CD4-positive, alpha-beta memory T cell (primary cell): ENCODE measurements at regions not wholly inside any gene's neighbourhood (a gene's known extent, or its start where the extent isn't known, plus 50 kb on each side); places are given as distances from the start of the nearest gene placed in this dataset.
"Not testable (repeated sequence)": the region's sequence is repeated elsewhere in the genome, so short reads cannot be mapped to it uniquely, and the experiment has no call there.

Experiments used
- CTCF ChIA-PET: fragments of 350-600 bp; sonication (Branson Sonifier 250); formaldehyde crosslinking; loops from one replicate; lab custom pipeline; 2021; ENCODE audit warnings: inconsistent platforms; ENCODE audit not compliant: partially characterized antibody; lab: Charles Lee
- POLR2A ChIA-PET: fragments of 350-600 bp; sonication (Branson Sonifier 250); formaldehyde crosslinking; loops from one replicate; lab custom pipeline; 2021; ENCODE audit not compliant: partially characterized antibody; lab: Charles Lee
- DNase-seq, 5 donors: peaks; one replicate each; pipeline versions ENCODE4 v3.0.0 to v3.0.0-alpha.2; 2020 to 2022; ENCODE audit warnings: mixed read lengths in 1 of 5
- H3K27ac ChIP-seq: one replicate; pipeline ENCODE4 v1.7.0; 2013; ENCODE audit warnings: low read depth, low read length
- H3K27me3 ChIP-seq: 2 replicates; pipeline ENCODE4 v1.7.0; 2013; ENCODE audit warnings: mild to moderate bottlenecking, low read length, moderate library complexity; ENCODE audit not compliant: insufficient read depth
- H3K36me3 ChIP-seq: 2 replicates; pipeline ENCODE4 v1.7.0; 2013; ENCODE audit warnings: mild to moderate bottlenecking, low read length, moderate library complexity; ENCODE audit not compliant: insufficient read depth
- H3K4me1 ChIP-seq: 2 replicates; pipeline ENCODE4 v1.7.0; 2013; ENCODE audit warnings: mild to moderate bottlenecking, low read length, moderate library complexity; ENCODE audit not compliant: insufficient read depth
- H3K4me3 ChIP-seq, 2 donors: one replicate each; pipeline ENCODE4 v1.7.0; 2013; ENCODE audit warnings: low read length in 2 of 2, mild to moderate bottlenecking in 1 of 2
- H3K9me3 ChIP-seq, 2 donors: one replicate each; pipeline ENCODE4 v1.7.0; 2013; ENCODE audit warnings: low read length in 2 of 2, control low read depth in 1 of 2; ENCODE audit not compliant: control insufficient read depth in 1 of 2
- H3K27ac Mint-ChIP-seq, 7 donors: one replicate each; pipeline ENCODE4 v1.8.0; 2020 to 2021; ENCODE audit warnings: mixed read lengths in 7 of 7, mild to moderate bottlenecking in 6 of 7, inconsistent platforms in 3 of 7, moderate library complexity in 3 of 7
- H3K27me3 Mint-ChIP-seq, 2 donors: one replicate each; pipeline ENCODE4 v1.8.0; 2020 to 2021; ENCODE audit warnings: mixed read lengths in 2 of 2
- H3K36me3 Mint-ChIP-seq, 2 donors: one replicate each; pipeline ENCODE4 v1.8.0; 2020 to 2021; ENCODE audit warnings: mixed read lengths in 2 of 2, inconsistent platforms in 1 of 2, mild to moderate bottlenecking in 1 of 2
- H3K4me1 Mint-ChIP-seq, 4 donors: one replicate each; pipeline ENCODE4 v1.8.0; 2020 to 2021; ENCODE audit warnings: mixed read lengths in 4 of 4, mild to moderate bottlenecking in 1 of 4
- H3K4me3 Mint-ChIP-seq, 8 donors: one replicate each; pipeline ENCODE4 v1.8.0; 2020 to 2021; ENCODE audit warnings: mixed read lengths in 8 of 8, mild to moderate bottlenecking in 7 of 8, moderate library complexity in 6 of 8, inconsistent platforms in 3 of 8
- H3K9me3 Mint-ChIP-seq, 8 donors: one replicate each; pipeline ENCODE4 v1.8.0; 2020 to 2021; ENCODE audit warnings: mixed read lengths in 8 of 8, mild to moderate bottlenecking in 5 of 8, inconsistent platforms in 3 of 8, moderate library complexity in 1 of 8
- intact Hi-C: fragments of 100-400 bp; cut with micrococcal nuclease; formaldehyde crosslinking; loops from one replicate; pipeline ENCODE4 v1.15.1; 2023

- no peaks in the 10 kb centered on the region for H3K36me3 Mint-ChIP-seq
- no peak overlapping the region for H3K4me3 ChIP-seq
- H3K27ac Mint-ChIP-seq, result no peak overlapping the region
- CTCF ChIA-PET, result interaction anchor here (1.1 kb wide), 1 partner anchor 12 kb away, joined by 3 read pairs; no protein-coding TSS in a partner anchor
- no peak for DNase-seq
- peaks cover 0 to 13% (median 6%) of the 10 kb centered on the region in 8 donors for H3K9me3 Mint-ChIP-seq
- no peaks in the 10 kb centered on the region for H3K4me1 Mint-ChIP-seq
- no peaks in the 10 kb centered on the region for H3K36me3 ChIP-seq
- H3K27me3 ChIP-seq, result no peaks in the 10 kb centered on the region
- H3K27ac ChIP-seq, result no peak overlapping the region
- H3K4me1 ChIP-seq, result no peaks in the 10 kb centered on the region
- no peak overlapping the region for H3K4me3 Mint-ChIP-seq
- no peaks in the 10 kb centered on the region for H3K9me3 ChIP-seq
- intact Hi-C loops, result no loop called here
- POLR2A ChIA-PET, result no interaction called here
- no peaks in the 10 kb centered on the region for H3K27me3 Mint-ChIP-seq
These were observed 514.2 kb upstream of the SLITRK6 start for GRCh38 chr13:86313421-86313820.

- Mint-ChIP-seq H3K4me1 (no peaks in the 10 kb centered on the region), H3K4me3 (no peak overlapping the region), H3K9me3 (peaks cover 0 to 13% (median 8%) of the 10 kb centered on the region in 8 donors), H3K36me3 (no peaks in the 10 kb centered on the region), H3K27ac (no peak overlapping the region), H3K27me3 (no peaks in the 10 kb centered on the region)
- Histone ChIP-seq H3K27me3 (no peaks in the 10 kb centered on the region), H3K27ac (no peak overlapping the region), H3K9me3 (no peaks in the 10 kb centered on the region), H3K36me3 (no peaks in the 10 kb centered on the region), H3K4me1 (no peaks in the 10 kb centered on the region), H3K4me3 (no peak overlapping the region)
- ChIA-PET POLR2A (no interaction called here), CTCF (no interaction called here)
- intact Hi-C loops, result no loop called here
- DNase-seq, result no peak
These were observed 519.2 kb upstream of the SLITRK6 start for GRCh38 chr13:86318450-86318849.

- Mint-ChIP-seq H3K27me3 (no peaks in the 10 kb centered on the region), H3K9me3 (peaks cover 0 to 16% (median 3%) of the 10 kb centered on the region in 8 donors), H3K4me1 (no peaks in the 10 kb centered on the region), H3K4me3 (no peak overlapping the region), H3K36me3 (no peaks in the 10 kb centered on the region), H3K27ac (no peak overlapping the region)
- no peak overlapping the region for H3K27ac ChIP-seq
- no peaks in the 10 kb centered on the region for H3K27me3 ChIP-seq
- no peaks in the 10 kb centered on the region for H3K4me1 ChIP-seq
- POLR2A ChIA-PET, result no interaction called here
- H3K4me3 ChIP-seq, result no peak overlapping the region
- intact Hi-C loops, result no loop called here
- no peaks in the 10 kb centered on the region for H3K36me3 ChIP-seq
- no peak for DNase-seq
- H3K9me3 ChIP-seq, result no peaks in the 10 kb centered on the region
- CTCF ChIA-PET, result no interaction called here
These were observed 525.0 kb upstream of the SLITRK6 start for GRCh38 chr13:86324191-86324590.

GRCh38 chr13:86355301-86355700 is 556.1 kb upstream of the SLITRK6 start:
- no peaks in the 10 kb centered on the region for H3K9me3 ChIP-seq

GRCh38 chr13:86357106-86357505 is 557.9 kb upstream of the SLITRK6 start:
- no peak overlapping the region for H3K4me3 ChIP-seq
- intact Hi-C loops, result no loop called here
- H3K4me1 Mint-ChIP-seq, result no peaks in the 10 kb centered on the region
- H3K27me3 ChIP-seq, result no peaks in the 10 kb centered on the region
- DNase-seq, result no peak
- H3K9me3 Mint-ChIP-seq, result peaks cover 0 to 9% (median 4%) of the 10 kb centered on the region in 8 donors
- ChIA-PET CTCF (interaction anchor here (1.1 kb wide), 1 partner anchor 11 kb away, joined by 3 read pairs; no protein-coding TSS in a partner anchor), POLR2A (no interaction called here)
- H3K36me3 Mint-ChIP-seq, result no peaks in the 10 kb centered on the region
- H3K27ac ChIP-seq, result no peak overlapping the region
- no peak overlapping the region for H3K27ac Mint-ChIP-seq
- H3K4me3 Mint-ChIP-seq, result no peak overlapping the region
- no peaks in the 10 kb centered on the region for H3K4me1 ChIP-seq
- H3K27me3 Mint-ChIP-seq, result no peaks in the 10 kb centered on the region
- H3K9me3 ChIP-seq, result no peaks in the 10 kb centered on the region
- H3K36me3 ChIP-seq, result no peaks in the 10 kb centered on the region

More at GRCh38 chr13:86355301-86355700, 556.1 kb upstream of the SLITRK6 start:
- Mint-ChIP-seq H3K4me1 (no peaks in the 10 kb centered on the region), H3K27ac (no peak overlapping the region), H3K36me3 (no peaks in the 10 kb centered on the region), H3K27me3 (no peaks in the 10 kb centered on the region), H3K4me3 (no peak overlapping the region), H3K9me3 (peaks cover 0 to 8% (median 2%) of the 10 kb centered on the region in 8 donors)
- intact Hi-C loops, result no loop called here
- Histone ChIP-seq H3K36me3 (no peaks in the 10 kb centered on the region), H3K27ac (no peak overlapping the region), H3K4me3 (no peak overlapping the region), H3K4me1 (no peaks in the 10 kb centered on the region), H3K27me3 (no peaks in the 10 kb centered on the region)
- CTCF ChIA-PET, result no interaction called here
- POLR2A ChIA-PET, result no interaction called here
- no peak for DNase-seq

- POLR2A ChIA-PET, H3K27ac ChIP-seq, H3K4me1 Mint-ChIP-seq, CTCF ChIA-PET, H3K36me3 ChIP-seq, H3K4me3 Mint-ChIP-seq, H3K27me3 Mint-ChIP-seq, H3K27me3 ChIP-seq, H3K27ac Mint-ChIP-seq, H3K36me3 Mint-ChIP-seq, H3K4me1 ChIP-seq, DNase-seq, H3K9me3 ChIP-seq, intact Hi-C loops, H3K4me3 ChIP-seq: not testable (repeated sequence)
- H3K9me3 Mint-ChIP-seq, result peaks cover 0 to 11% (median 5%) of the 10 kb centered on the region in 8 donors
These were observed 564.5 kb upstream of the SLITRK6 start for GRCh38 chr13:86363749-86364148.

- H3K4me1 ChIP-seq, result no peaks in the 10 kb centered on the region
- Mint-ChIP-seq H3K9me3 (peaks cover 0 to 15% (median 8%) of the 10 kb centered on the region in 8 donors), H3K4me3 (no peak overlapping the region), H3K36me3 (no peaks in the 10 kb centered on the region), H3K27ac (no peak overlapping the region), H3K27me3 (no peaks in the 10 kb centered on the region), H3K4me1 (no peaks in the 10 kb centered on the region)
- ChIA-PET POLR2A (no interaction called here), CTCF (no interaction called here)
- H3K9me3 ChIP-seq, result no peaks in the 10 kb centered on the region
- H3K27me3 ChIP-seq, result no peaks in the 10 kb centered on the region
- no peak overlapping the region for H3K27ac ChIP-seq
- no peak overlapping the region for H3K4me3 ChIP-seq
- DNase-seq, result no peak
- H3K36me3 ChIP-seq, result no peaks in the 10 kb centered on the region
- intact Hi-C loops, result no loop called here
These were observed 569.7 kb upstream of the SLITRK6 start for GRCh38 chr13:86368924-86369323.

GRCh38 chr13:86377451-86377850 is 578.2 kb upstream of the SLITRK6 start:
- no peak overlapping the region for H3K4me3 ChIP-seq
- no peak for DNase-seq
- no peaks in the 10 kb centered on the region for H3K9me3 ChIP-seq
- Mint-ChIP-seq H3K36me3 (no peaks in the 10 kb centered on the region), H3K4me3 (no peak overlapping the region), H3K9me3 (peaks cover 0 to 11% (median 4%) of the 10 kb centered on the region in 8 donors), H3K4me1 (no peaks in the 10 kb centered on the region), H3K27ac (no peak overlapping the region), H3K27me3 (no peaks in the 10 kb centered on the region)
- ChIA-PET CTCF (no interaction called here), POLR2A (no interaction called here)
- H3K4me1 ChIP-seq, result no peaks in the 10 kb centered on the region
- intact Hi-C loops, result no loop called here
- no peaks in the 10 kb centered on the region for H3K27me3 ChIP-seq
- no peak overlapping the region for H3K27ac ChIP-seq
- no peaks in the 10 kb centered on the region for H3K36me3 ChIP-seq
